Neural cell (in vitro differentiated cells): ENCODE measurements at regions not wholly inside any gene's neighbourhood (a gene's known extent, or its start where the extent isn't known, plus 50 kb on each side); places are given as distances from the start of the nearest gene placed in this dataset.

ENCODE experiments used
- H2AFZ ChIP-seq: fragments of 200-600, 300-800 bp; sonication (generic), shearing (Covaris generic); 2 replicates; pipeline ENCODE4 v1.6.0; 2014; ENCODE audit warnings: low read depth, mild to moderate bottlenecking, antibody characterized with exemption, low read length, moderate library complexity
- H3F3A ChIP-seq: fragments of 200-600 bp; shearing (Covaris generic); 2 replicates; pipeline ENCODE4 v1.6.1; 2016; ENCODE audit warnings: mild to moderate bottlenecking, moderate library complexity, mixed read lengths, antibody characterized with exemption, low read length; ENCODE audit not compliant: insufficient read depth, poor library complexity, severe bottlenecking
- H3K27ac ChIP-seq: fragments of 200-600, 300-800 bp; sonication (generic), shearing (Covaris generic); 2 replicates; pipeline ENCODE4 v1.5.1; 2014; ENCODE audit warnings: mild to moderate bottlenecking, low read length, moderate library complexity
- H3K27me3 ChIP-seq: fragments of 300-800, 200-600 bp; sonication (generic), shearing (Covaris generic); 2 replicates; pipeline ENCODE4 v1.6.0; 2014; ENCODE audit warnings: mild to moderate bottlenecking, low read depth, low read length, moderate library complexity; ENCODE audit not compliant: insufficient read depth
- H3K36me3 ChIP-seq: fragments of 300-800, 200-600 bp; sonication (generic), shearing (Covaris generic); 2 replicates; pipeline ENCODE4 v1.5.1; 2014; ENCODE audit warnings: mild to moderate bottlenecking, antibody characterized with exemption, low read length, moderate library complexity; ENCODE audit not compliant: insufficient read depth
- H3K4me2 ChIP-seq: fragments of 300-800, 200-600 bp; sonication (generic), shearing (Covaris generic); 2 replicates; pipeline ENCODE4 v1.6.0; 2014; ENCODE audit warnings: mild to moderate bottlenecking, low read length
- H3K4me3 ChIP-seq: fragments of 300-800, 200-600 bp; sonication (generic), shearing (Covaris generic); 2 replicates; pipeline ENCODE4 v1.5.1; 2014; ENCODE audit warnings: mild to moderate bottlenecking, low read length, moderate library complexity
- H3K79me2 ChIP-seq: fragments of 200-600 bp; shearing (Covaris generic); replicated peaks from 2 replicates; pipeline ENCODE4 v1.6.0; 2014; ENCODE audit warnings: mild to moderate bottlenecking, low read length, moderate library complexity; ENCODE audit not compliant: insufficient read depth
- H3K9ac ChIP-seq: fragments of 300-800, 200-600 bp; sonication (generic), shearing (Covaris generic); 2 replicates; pipeline ENCODE4 v1.6.1; 2016; ENCODE audit warnings: mild to moderate bottlenecking, low read length, mixed read lengths
- H3K9me2 ChIP-seq: fragments of 200-600 bp; shearing (Covaris generic); 2 replicates; pipeline ENCODE4 v1.6.1; 2016; ENCODE audit warnings: mild to moderate bottlenecking, low read length, mixed read lengths; ENCODE audit not compliant: insufficient read depth
- H3K9me3 ChIP-seq: fragments of 200-600, 300-800 bp; sonication (generic), shearing (Covaris generic); 2 replicates; pipeline ENCODE4 v1.6.1; 2016; ENCODE audit warnings: mild to moderate bottlenecking, mixed run types, low read length, moderate library complexity, mixed read lengths
- H4K20me1 ChIP-seq: fragments of 200-600 bp; shearing (Covaris generic); 2 replicates; pipeline ENCODE4 v1.6.1; 2016; ENCODE audit warnings: mild to moderate bottlenecking, mixed run types; ENCODE audit not compliant: insufficient read depth
- EZH2 ChIP-seq: fragments of 200-600, 300-800 bp; shearing (Covaris generic), sonication (generic); IDR thresholded peaks from 2 replicates; pipeline ENCODE4 v1.6.1; 2014; ENCODE audit warnings: antibody characterized with exemption, low read length, borderline replicate concordance, mild to moderate bottlenecking; ENCODE audit not compliant: insufficient read depth, poor library complexity, severe bottlenecking
- SMC3 ChIP-seq: fragments of 450-650 bp; conservative IDR thresholded peaks from 2 replicates; pipeline ENCODE4 v1.6.1; 2014; ENCODE audit warnings: antibody characterized with exemption, mild to moderate bottlenecking, moderate library complexity; ENCODE audit not compliant: poor library complexity
- TF ChIP-seq, protein P1 (sequence below): IDR thresholded peaks from 2 replicates; pipeline ENCODE4 v1.6.1; 2012; ENCODE audit warnings: borderline replicate concordance
- TF ChIP-seq, protein P2 (sequence below): fragments of 450-650 bp; IDR thresholded peaks from 2 replicates; pipeline ENCODE4 v1.5.1; 2014; ENCODE audit warnings: antibody characterized with exemption, mild to moderate bottlenecking, moderate library complexity; ENCODE audit not compliant: poor library complexity, severe bottlenecking

DNA sequence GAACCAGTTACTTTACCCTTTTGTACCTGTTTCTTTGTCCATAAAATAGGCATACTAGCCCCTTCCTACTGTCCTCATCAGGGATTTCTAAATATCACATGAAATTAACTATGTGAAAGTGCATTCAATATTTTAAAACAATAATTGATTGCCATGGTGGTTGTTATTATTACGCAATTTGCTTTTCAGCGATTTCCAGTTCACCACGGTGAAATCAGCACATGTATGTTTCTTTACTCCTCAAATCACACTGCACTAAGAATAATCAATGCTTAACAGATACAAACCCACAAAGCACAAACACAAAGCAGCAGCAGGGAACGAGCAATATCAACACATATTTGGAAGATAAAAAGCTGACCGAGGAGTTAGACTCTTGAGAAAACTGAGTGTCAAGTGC lies 371.3 kb upstream of the NOCT start:
- no peak overlapping the region for H3K9ac ChIP-seq
- no peaks in the 10 kb centered on the region for H3K9me3 ChIP-seq
- no peaks in the 10 kb centered on the region for H4K20me1 ChIP-seq
- no peaks in the 10 kb centered on the region for H3K9me2 ChIP-seq
- H3K27ac ChIP-seq, result no peak overlapping the region
- TF ChIP-seq EZH2 (no peak), SMC3 (no peak)
- TF ChIP-seq, protein P1, sequence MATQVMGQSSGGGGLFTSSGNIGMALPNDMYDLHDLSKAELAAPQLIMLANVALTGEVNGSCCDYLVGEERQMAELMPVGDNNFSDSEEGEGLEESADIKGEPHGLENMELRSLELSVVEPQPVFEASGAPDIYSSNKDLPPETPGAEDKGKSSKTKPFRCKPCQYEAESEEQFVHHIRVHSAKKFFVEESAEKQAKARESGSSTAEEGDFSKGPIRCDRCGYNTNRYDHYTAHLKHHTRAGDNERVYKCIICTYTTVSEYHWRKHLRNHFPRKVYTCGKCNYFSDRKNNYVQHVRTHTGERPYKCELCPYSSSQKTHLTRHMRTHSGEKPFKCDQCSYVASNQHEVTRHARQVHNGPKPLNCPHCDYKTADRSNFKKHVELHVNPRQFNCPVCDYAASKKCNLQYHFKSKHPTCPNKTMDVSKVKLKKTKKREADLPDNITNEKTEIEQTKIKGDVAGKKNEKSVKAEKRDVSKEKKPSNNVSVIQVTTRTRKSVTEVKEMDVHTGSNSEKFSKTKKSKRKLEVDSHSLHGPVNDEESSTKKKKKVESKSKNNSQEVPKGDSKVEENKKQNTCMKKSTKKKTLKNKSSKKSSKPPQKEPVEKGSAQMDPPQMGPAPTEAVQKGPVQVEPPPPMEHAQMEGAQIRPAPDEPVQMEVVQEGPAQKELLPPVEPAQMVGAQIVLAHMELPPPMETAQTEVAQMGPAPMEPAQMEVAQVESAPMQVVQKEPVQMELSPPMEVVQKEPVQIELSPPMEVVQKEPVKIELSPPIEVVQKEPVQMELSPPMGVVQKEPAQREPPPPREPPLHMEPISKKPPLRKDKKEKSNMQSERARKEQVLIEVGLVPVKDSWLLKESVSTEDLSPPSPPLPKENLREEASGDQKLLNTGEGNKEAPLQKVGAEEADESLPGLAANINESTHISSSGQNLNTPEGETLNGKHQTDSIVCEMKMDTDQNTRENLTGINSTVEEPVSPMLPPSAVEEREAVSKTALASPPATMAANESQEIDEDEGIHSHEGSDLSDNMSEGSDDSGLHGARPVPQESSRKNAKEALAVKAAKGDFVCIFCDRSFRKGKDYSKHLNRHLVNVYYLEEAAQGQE, result no peak
- TF ChIP-seq, protein P2, sequence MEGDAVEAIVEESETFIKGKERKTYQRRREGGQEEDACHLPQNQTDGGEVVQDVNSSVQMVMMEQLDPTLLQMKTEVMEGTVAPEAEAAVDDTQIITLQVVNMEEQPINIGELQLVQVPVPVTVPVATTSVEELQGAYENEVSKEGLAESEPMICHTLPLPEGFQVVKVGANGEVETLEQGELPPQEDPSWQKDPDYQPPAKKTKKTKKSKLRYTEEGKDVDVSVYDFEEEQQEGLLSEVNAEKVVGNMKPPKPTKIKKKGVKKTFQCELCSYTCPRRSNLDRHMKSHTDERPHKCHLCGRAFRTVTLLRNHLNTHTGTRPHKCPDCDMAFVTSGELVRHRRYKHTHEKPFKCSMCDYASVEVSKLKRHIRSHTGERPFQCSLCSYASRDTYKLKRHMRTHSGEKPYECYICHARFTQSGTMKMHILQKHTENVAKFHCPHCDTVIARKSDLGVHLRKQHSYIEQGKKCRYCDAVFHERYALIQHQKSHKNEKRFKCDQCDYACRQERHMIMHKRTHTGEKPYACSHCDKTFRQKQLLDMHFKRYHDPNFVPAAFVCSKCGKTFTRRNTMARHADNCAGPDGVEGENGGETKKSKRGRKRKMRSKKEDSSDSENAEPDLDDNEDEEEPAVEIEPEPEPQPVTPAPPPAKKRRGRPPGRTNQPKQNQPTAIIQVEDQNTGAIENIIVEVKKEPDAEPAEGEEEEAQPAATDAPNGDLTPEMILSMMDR, result no peak
- no peak overlapping the region for H3K4me2 ChIP-seq
- H3K36me3 ChIP-seq, result no peaks in the 10 kb centered on the region
- H2AFZ ChIP-seq, result no peak overlapping the region
- H3K27me3 ChIP-seq, result no peaks in the 10 kb centered on the region
- H3K79me2 ChIP-seq, result no peaks in the 10 kb centered on the region
- no peak overlapping the region for H3K4me3 ChIP-seq
- H3F3A ChIP-seq, result no peaks in the 10 kb centered on the region

DNA sequence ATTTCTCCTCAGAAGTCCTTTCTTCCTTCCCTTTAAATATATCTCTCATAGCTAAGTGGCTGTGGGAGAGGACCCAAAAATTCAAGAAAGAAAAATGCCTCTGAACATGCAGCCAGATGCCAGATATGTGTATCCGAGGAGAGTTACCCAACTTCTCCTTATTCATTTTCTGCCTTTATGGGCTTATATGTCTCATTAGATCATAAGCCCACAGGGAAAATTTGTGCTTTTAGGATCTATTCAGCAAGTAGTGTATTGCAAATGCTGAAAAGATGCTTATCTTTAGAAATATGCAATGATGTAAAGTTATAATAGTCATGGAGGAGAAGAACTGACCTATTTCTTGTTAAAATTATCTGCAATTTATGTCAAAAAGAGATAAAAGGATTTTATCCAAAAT lies 371.8 kb upstream of the NOCT start:
- TF ChIP-seq, protein P1, result no peak
- H3K27me3 ChIP-seq, result no peaks in the 10 kb centered on the region
- no peaks in the 10 kb centered on the region for H3F3A ChIP-seq
- H4K20me1 ChIP-seq, result no peaks in the 10 kb centered on the region
- no peak overlapping the region for H3K4me3 ChIP-seq
- no peak overlapping the region for H3K9ac ChIP-seq
- no peaks in the 10 kb centered on the region for H3K9me2 ChIP-seq
- H2AFZ ChIP-seq, result no peak overlapping the region
- H3K4me2 ChIP-seq, result no peak overlapping the region
- no peaks in the 10 kb centered on the region for H3K9me3 ChIP-seq
- no peaks in the 10 kb centered on the region for H3K79me2 ChIP-seq
- no peaks in the 10 kb centered on the region for H3K36me3 ChIP-seq
- no peak overlapping the region for H3K27ac ChIP-seq
